Aorta (tissue), 5 donors: ENCODE measurements at regions not wholly inside any gene's neighbourhood (a gene's known extent, or its start where the extent isn't known, plus 50 kb on each side); places are given as distances from the start of the nearest gene placed in this dataset.
"Not testable (repeated sequence)": the region's sequence is repeated elsewhere in the genome, so short reads cannot be mapped to it uniquely, and the experiment has no call there.

Experiments
- ATAC-seq: fragments of 200-7000 bp; cut with Tn5 transposase; one replicate; pipeline ENCODE4 v1.9.1; 2022; ENCODE audit warnings: moderate library complexity; ENCODE audit not compliant: low FRiP score
- DNase-seq, 2 donors: peaks; one replicate each; pipeline ENCODE4 v3.0.0-alpha.2; 2020
- H3K27ac ChIP-seq, 2 donors: one replicate each; pipeline ENCODE4 v1.5.1; 2013; ENCODE audit warnings: low read length in 2 of 2, mild to moderate bottlenecking in 2 of 2, moderate library complexity in 2 of 2, control low read depth in 1 of 2, inconsistent platforms in 1 of 2, low read depth in 1 of 2
- H3K27me3 ChIP-seq, 2 donors: one replicate each; pipeline ENCODE4 v1.6.1; 2013; ENCODE audit warnings: control low read depth in 1 of 2, low read length in 1 of 2, mild to moderate bottlenecking in 1 of 2, moderate library complexity in 1 of 2; ENCODE audit not compliant: insufficient read depth in 2 of 2, control insufficient read depth in 1 of 2
- H3K36me3 ChIP-seq, 2 donors: one replicate each; pipeline ENCODE4 v1.6.1; 2013; ENCODE audit warnings: control low read depth in 1 of 2, low read length in 1 of 2, mild to moderate bottlenecking in 1 of 2; ENCODE audit not compliant: insufficient read depth in 2 of 2, control insufficient read depth in 1 of 2
- H3K4me1 ChIP-seq, 2 donors: one replicate each; pipeline ENCODE4 v1.6.1; 2013; ENCODE audit warnings: low read length in 2 of 2, control low read depth in 1 of 2, mild to moderate bottlenecking in 1 of 2, moderate library complexity in 1 of 2; ENCODE audit not compliant: insufficient read depth in 2 of 2, control insufficient read depth in 1 of 2
- H3K4me3 ChIP-seq, 2 donors: one replicate each; pipeline ENCODE4 v1.5.1; 2013; ENCODE audit warnings: low read length in 2 of 2, control low read depth in 1 of 2, mild to moderate bottlenecking in 1 of 2
- H3K9me3 ChIP-seq: one replicate; pipeline ENCODE4 v1.6.1; 2013; ENCODE audit warnings: mild to moderate bottlenecking, low read length; ENCODE audit not compliant: control insufficient read depth
- WGBS, 2 donors: extraction: QIAGEN DNeasy Blood & Tissue Kit; methylation state at CpG; one replicate each; pipeline ENCODE4 v1.1.7; 2013; 5-methylcytosine and 5-hydroxymethylcytosine counted together
- intact Hi-C, 2 donors: fragments of 100-400 bp; cut with DNase I; formaldehyde crosslinking; loops; one replicate each; pipeline versions ENCODE4 v1.14.2 to v1.15.0; 2022
- donor health status: healthy with polysubstance abuse.
- donor health status: Bipolar disorder and iron deficiency.
- donor health status: DM: no; HTN: no; CAD: no.
- donor health status: DM: no; HTN: no; CAD: no.
- donor health status: DM: yes; HTN: yes; CAD: no.

GRCh38 chr4:147138171-147138570 is 192.5 kb upstream of the TTC29 start:
- H3K4me1 ChIP-seq = no peaks in the 10 kb centered on the region
- ATAC-seq (no peak), DNase-seq (no peak)
- intact Hi-C loops = no loop called here
- H3K9me3 ChIP-seq = no peaks in the 10 kb centered on the region
- no peak overlapping the region for H3K27ac ChIP-seq
- WGBS, 2 donors = 51 to 63% methylated on average over 2 of the region's 2 CpGs
- H3K4me3 ChIP-seq = no peak overlapping the region
- no peaks in the 10 kb centered on the region for H3K27me3 ChIP-seq
- H3K36me3 ChIP-seq = no peaks in the 10 kb centered on the region

- 90 to 91% methylated on average over 9 of the region's 9 CpGs for WGBS, 2 donors
- Histone ChIP-seq H3K4me1 (no peaks in the 10 kb centered on the region), H3K9me3 (no peaks in the 10 kb centered on the region), H3K27me3 (no peaks in the 10 kb centered on the region), H3K27ac (no peak overlapping the region), H3K36me3 (no peaks in the 10 kb centered on the region), H3K4me3 (no peak overlapping the region)
- ATAC-seq = no peak
- intact Hi-C loops = no loop called here
- DNase-seq = no peak
These were observed 194.0 kb upstream of the TTC29 start for GRCh38 chr4:147139455-147140198.

- ATAC-seq = no peak
- Histone ChIP-seq H3K36me3 (no peaks in the 10 kb centered on the region), H3K4me3 (no peak overlapping the region), H3K27ac (no peak overlapping the region), H3K9me3 (no peaks in the 10 kb centered on the region), H3K4me1 (no peaks in the 10 kb centered on the region), H3K27me3 (no peaks in the 10 kb centered on the region)
- DNase-seq = no peak
- intact Hi-C loops = no loop called here
These were observed 206.1 kb upstream of the TTC29 start for GRCh38 chr4:147151763-147152162.

GRCh38 chr4:147157860-147158701 is 212.4 kb upstream of the TTC29 start:
- no peaks in the 10 kb centered on the region for H3K36me3 ChIP-seq
- no peaks in the 10 kb centered on the region for H3K4me1 ChIP-seq
- no peak overlapping the region for H3K27ac ChIP-seq
- intact Hi-C loops = no loop called here
- H3K27me3 ChIP-seq = no peaks in the 10 kb centered on the region
- peak overlapping the region; percentile 4 to 5 for H3K4me3 ChIP-seq
- peak; percentile 46 to 78 for DNase-seq
- peak; percentile 58 for ATAC-seq
- WGBS, 2 donors = 7 to 8% methylated on average over 29 of the region's 29 CpGs
- H3K9me3 ChIP-seq = no peaks in the 10 kb centered on the region

GRCh38 chr4:147160908-147161513 is 215.3 kb upstream of the TTC29 start:
- Histone ChIP-seq H3K4me1 (no peaks in the 10 kb centered on the region), H3K9me3 (no peaks in the 10 kb centered on the region), H3K36me3 (no peaks in the 10 kb centered on the region), H3K27ac (no peak overlapping the region), H3K4me3 (no peak overlapping the region), H3K27me3 (no peaks in the 10 kb centered on the region)
- WGBS, 2 donors = 40 to 41% methylated on average over 3 of the region's 3 CpGs
- intact Hi-C loops = loop anchor here (2.0 to 10.0 kb wide), 3 partner anchors 64 to 430 kb away; no protein-coding TSS in a partner anchor
- ATAC-seq (peak; percentile 76), DNase-seq (no peak)

- no peak overlapping the region for H3K4me3 ChIP-seq
- DNase-seq (no peak), ATAC-seq (no peak)
- H3K36me3 ChIP-seq = no peaks in the 10 kb centered on the region
- no peaks in the 10 kb centered on the region for H3K9me3 ChIP-seq
- no peak overlapping the region for H3K27ac ChIP-seq
- H3K4me1 ChIP-seq = no peaks in the 10 kb centered on the region
- intact Hi-C loops = loop anchor here in 1 of 2 donors (5.0 to 10.0 kb wide), 2 partner anchors 61 to 354 kb away; no protein-coding TSS in a partner anchor
- no peaks in the 10 kb centered on the region for H3K27me3 ChIP-seq
These were observed 217.6 kb upstream of the TTC29 start for GRCh38 chr4:147163311-147163710.

- intact Hi-C loops = loop anchor here in 1 of 2 donors (10.0 kb wide), 1 partner anchor 57 kb away; no protein-coding TSS in a partner anchor
- not testable (repeated sequence) for H3K9me3 ChIP-seq, H3K36me3 ChIP-seq, DNase-seq, H3K27ac ChIP-seq, H3K4me3 ChIP-seq, H3K4me1 ChIP-seq, ATAC-seq, H3K27me3 ChIP-seq
These were observed 222.5 kb upstream of the TTC29 start for GRCh38 chr4:147168200-147168599.

GRCh38 chr4:147173322-147173721 is 227.7 kb upstream of the TTC29 start:
- 99 to 100% methylated on average over 1 of the region's 1 CpG for WGBS, 2 donors
- DNase-seq = no peak
- Histone ChIP-seq H3K27ac (no peak overlapping the region), H3K9me3 (no peaks in the 10 kb centered on the region), H3K4me1 (no peaks in the 10 kb centered on the region), H3K27me3 (no peaks in the 10 kb centered on the region), H3K36me3 (no peaks in the 10 kb centered on the region), H3K4me3 (no peak overlapping the region)
- ATAC-seq = no peak
- intact Hi-C loops = no loop called here
